Stimulated activated CD4-positive, alpha-beta T cell treated with anti-CD3 and anti-CD28 coated beads, TNF-alpha, amount 100 ng/mL, for 1 hour (primary cell): ENCODE measurements at regions not wholly inside any gene's neighbourhood (a gene's known extent, or its start where the extent isn't known, plus 50 kb on each side); places are given as distances from the start of the nearest gene placed in this dataset.
"Not testable (repeated sequence)": the region's sequence is repeated elsewhere in the genome, so short reads cannot be mapped to it uniquely, and the experiment has no call there.

Experiments
- DNase-seq, 3 donors: peaks; one replicate each; pipeline ENCODE4 v3.0.0-alpha.2; 2020; ENCODE audit warnings: low read depth in 3 of 3, low spot score in 1 of 3

DNA sequence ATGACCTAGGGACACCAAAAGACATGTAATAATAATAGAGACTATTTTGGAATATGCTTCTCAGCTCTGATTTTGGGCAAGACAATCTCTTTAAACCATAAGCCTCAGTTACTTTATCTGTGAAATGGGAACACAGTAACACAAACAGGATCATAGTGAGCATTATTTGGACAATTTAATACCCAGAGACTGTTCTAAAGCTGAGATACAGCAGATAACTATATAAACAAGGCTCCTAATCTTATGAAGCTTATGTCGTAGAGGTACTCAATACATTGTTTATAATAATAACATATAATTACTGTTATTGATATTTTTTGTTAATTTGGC lies 250.8 kb downstream of the SEC61B start:
- no peak for DNase-seq

DNA sequence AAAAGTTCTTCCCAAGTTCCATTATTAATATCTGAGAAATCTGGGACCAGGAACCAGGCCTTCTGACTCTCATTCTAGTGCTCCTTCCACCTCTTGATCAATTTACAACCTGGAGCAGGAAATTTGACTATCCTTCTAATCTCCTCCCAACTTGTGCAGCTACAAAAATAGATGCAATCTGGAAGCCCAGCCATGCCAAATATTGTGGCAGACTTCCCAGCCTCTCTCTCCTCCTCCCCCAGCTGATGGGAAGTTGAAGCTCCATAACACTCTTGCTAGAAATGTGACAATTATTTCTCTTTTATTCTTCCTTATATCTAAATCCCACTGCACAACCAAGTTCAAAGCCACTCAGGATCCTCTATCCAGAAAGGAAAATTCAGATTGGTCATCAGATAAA lies 252.1 kb downstream of the SEC61B start:
- DNase-seq = no peak

DNA sequence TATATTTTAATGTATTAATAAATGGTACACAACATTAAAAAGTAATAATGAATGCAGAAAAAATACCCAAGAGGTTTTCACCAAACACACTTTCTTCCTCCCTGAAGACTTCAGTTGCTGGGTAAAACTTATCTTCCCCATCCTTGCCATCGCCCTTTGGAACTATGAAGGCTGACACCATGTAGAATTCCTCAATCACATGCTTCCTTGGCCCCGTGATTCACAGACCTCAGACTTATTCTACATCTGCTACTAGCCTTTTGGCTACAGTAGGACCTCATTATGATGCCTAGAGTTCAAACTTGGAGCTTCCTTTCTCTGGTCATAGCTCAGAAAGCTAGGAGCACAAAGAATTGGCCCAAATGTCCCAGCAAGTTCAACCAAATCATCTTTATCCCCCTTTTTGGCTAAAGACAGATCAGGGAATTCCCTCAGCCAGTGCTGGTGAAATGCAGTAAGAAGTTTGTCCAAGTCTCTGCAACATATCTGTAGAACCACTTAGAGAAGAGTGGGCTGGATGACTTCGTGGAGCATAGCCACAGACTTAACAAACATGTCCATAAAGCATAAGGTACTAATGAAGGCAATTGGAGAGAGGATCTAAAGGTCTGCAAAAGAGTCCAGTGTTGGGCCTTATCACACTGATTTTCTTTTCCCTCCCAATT lies 253.5 kb downstream of the SEC61B start:
- DNase-seq = no peak

DNA sequence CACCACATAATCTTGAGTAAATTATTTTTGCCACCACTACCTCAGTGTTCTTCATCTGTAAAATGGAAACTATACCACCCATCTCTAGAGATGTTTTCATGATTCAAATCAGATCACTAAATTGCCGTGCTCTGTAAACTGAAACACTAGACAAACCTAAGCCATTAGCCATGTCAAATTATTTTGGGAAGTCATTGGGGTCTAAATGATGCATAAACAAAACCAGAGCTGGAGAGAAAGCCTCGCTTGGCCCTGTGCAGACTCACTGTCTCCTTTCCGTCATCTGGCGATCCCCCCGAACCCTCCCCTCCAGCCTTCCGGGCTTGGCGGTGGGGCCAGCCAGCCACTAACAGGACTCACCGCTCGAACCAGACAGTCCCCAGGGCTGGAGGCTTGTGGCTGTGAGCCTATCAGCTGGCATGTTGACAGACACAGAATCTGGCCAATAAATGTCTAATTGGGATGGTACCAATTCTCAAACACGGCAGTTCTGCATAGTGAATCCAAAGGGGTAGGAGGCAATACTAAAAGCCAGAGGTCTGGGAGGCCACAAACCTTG lies 256.5 kb downstream of the SEC61B start:
- no peak for DNase-seq

DNA sequence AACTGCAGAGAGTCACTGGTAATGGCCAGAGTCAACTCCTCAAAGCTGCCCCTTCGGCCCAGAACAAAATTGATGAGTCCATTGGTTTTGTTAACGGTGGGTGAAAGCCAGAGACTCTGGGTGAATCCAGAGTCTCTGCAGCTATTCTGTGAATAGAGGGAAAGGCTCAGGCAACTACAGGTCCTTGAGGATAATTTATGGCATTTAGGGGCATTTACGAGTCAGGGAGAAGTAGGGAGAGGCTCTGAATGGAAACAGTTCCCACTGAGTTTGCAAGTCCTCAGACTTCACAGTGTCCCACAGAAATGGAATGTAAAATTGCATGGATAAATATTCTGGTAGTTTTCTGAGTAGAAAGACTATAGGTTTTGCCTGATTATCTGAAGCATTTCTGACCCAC lies 257.8 kb downstream of the SEC61B start:
- no peak for DNase-seq

DNA sequence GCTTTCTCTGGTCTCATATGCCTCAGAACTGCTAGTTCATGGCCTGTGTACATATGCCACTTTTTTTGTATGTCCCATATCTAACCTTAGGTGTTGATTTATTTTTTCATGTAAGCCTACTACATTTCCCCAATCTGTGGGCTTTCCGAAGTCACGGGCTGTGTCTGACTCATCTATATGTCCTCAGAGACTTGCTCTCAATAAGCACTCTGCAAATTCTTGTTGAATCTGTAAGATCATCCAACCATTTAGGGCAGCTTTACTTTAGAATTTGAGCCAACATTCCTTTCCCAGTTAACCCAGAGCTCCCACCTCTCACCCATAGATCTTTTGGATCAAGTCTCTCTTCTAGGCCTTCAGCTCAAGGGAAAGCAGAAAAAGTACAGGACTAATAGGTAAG lies 263.4 kb downstream of the SEC61B start:
- DNase-seq = no peak

DNA sequence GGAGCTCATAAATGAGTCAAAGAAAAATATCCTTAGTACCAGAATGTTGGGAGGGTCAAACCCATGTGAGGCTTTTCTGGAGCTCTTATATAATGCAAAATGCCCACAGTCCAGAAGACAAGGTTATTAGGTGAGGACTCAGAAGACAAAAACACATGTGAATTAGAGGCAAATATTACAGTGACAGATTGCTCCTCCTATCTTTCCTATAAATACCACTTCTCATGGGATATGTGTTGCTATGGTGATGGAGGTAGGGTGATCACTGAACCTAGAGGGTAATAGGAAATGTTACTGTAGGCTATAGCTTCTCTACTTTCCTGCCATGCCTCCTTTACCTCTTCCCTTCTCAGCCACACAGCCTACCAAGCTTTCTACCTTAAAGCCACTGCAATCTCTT lies 264.6 kb downstream of the SEC61B start:
- no peak for DNase-seq

DNA sequence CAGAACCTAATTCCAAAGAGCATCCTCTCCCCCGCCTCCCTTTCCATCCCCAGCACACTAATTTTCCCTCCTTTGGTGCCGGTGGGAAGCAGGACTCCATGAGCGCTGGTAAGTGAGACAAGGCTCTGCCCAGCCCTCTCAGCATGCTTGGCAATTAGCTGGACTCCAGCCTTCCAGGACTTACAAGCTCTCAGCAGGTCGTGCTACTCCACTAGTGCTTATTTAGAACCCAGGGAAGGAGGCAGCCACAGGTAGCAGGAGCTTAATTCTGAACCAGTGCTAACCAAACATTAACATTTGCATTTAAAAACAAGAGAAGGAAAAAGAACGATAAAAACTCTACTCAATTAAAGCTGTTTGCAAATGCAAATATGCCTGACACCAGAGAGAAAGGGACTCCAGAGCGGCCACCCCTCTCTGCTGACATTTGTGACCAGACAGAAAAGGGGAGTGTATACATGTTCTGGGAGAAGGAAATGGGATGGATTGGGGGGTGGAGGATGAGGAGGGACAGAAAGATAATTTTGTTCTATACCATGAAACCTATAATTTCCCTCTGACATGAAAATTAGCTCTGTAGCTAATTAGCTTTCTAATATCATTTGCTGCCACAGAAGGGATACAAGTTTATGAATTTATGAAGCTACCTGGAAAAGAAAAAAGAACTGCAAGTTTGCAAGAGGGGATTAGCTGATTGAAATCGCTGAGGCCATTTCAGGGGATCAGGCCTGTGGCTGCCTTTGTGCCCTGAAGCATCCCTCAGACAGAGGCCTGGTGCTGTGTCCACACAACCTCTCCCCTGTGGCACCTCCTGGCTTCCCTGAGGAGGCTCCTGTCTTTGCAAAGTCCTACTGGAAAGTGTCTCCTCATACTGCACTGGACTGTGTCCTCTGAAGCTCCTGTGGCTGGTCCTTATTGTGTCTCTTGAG lies 266.3 kb downstream of the SEC61B start:
- no peak for DNase-seq

DNA sequence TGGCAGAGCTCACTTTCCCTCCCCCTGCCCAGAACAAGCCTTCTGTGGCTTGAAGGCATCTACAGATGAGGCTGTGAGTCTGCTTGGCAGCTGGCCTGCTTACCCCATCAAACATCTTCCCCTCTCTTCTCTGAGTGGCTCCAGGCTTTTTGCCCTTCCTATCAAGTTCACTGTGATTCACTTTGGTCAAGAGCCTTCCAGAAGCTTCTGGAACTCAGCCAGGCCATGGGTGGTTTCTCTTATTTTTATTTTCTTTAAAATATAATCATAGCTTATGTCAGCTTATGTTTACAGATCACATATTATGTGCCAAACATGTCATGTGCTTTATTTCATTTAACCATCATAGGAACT lies 267.0 kb downstream of the SEC61B start:
- DNase-seq = no peak

DNA sequence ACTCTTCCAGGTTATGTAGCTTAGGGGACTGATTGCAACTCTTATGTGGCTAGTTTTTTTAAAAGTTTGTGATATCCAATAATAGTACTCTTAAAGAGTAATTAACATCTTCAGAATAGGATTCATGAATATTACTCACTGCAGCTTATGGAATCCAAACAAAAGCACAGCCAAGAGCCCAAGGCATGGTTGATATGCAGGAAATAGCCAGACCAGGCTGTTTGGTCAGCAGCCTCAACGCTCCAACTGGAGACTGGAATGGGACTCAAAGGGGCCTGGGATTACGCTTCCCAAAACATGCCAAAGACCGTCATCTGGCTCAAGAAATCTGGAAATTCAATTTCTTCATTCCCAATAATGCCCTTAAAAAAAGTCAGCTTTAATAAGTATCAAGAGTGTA lies 268.6 kb downstream of the SEC61B start:
- no peak for DNase-seq

DNA sequence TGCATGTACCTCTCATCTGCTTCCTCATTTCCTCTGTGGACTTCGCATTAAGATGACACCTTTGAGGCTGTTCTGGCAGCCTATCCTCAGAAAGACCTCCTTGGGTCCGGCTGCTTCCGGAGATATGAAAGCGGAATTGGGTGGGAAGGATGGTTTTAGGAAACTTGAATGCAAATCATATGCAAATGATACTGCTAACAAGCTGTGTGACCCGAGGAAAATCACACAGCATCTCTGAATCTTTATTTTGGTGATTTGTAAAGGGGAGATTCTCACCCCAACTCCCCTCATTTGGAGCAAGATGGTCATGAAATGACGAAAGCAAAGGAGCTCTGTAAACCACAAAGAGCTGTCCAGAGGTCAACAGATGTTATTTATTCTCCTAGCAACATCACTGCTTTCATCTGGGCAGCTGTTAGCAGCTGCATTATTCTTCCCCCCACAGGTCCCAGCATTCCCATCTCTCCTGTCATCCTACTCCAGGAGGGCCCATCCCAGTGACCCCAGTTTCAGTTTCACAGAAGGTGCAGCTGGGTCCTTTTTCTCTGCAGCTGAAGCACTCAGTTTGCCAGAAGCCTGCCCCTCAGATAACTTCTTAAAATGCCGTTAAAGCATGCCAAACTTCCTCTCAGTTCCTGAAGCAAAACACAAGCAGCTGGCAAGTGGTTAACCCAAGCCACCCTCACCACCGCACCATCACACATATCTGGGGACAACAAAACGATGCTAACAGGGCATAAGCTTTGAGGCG lies 269.5 kb downstream of the SEC61B start:
- DNase-seq = no peak

DNA sequence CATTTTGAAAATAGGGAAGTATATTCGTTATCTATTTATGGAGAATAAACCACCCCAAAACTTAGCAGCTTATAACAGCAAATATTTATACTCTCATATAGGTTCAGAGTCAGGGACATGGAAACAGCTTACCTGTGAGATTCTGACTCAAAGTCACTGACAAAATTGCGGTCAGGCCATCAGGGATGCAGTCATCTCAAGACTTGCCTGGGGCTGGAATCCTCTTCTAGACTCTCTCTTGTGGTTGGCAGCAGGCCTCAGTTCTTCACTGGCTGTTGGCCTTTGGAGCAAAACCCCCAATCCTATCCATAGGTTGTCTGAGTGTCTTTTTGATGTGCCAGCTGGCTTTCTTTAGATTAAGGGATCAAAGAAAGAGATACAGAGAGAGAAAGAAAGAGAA lies 275.6 kb downstream of the SEC61B start:
- DNase-seq = no peak

DNA sequence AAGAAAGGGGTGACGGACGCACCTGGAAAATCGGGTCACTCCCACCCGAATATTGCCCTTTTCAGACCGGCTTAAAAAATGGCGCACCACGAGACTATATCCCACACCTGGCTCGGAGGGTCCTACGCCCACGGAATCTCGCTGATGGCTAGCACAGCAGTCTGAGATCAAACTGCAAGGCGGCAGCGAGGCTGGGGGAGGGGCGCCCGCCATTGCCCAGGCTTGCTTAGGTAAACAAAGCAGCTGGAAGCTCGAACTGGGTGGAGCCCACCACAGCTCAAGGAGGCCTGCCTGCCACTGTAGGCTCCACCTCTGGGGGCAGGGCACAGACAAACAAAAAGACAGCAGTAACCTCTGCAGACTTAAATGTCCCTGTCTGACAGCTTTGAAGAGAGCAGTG lies 276.9 kb downstream of the SEC61B start:
- DNase-seq = not testable (repeated sequence)

DNA sequence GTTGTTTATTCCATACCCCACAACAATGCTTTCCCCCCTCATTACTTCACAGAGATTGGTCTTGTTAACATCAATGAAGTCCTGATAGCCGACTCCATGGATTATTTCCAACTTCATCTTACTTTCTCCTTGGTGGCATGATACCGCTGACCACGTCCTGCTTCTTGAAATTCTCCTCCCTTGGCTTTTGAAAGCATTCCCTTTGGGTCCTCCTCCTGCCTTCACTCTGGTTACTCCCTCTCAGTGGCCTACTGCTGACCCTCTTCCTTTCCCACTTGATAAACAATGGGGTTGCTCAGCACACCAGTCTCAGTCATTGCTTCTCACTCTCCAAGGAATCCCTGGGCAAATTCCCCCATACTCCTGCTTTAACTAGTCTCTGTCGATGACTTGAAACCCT lies 283.9 kb downstream of the SEC61B start:
- DNase-seq = no peak

DNA sequence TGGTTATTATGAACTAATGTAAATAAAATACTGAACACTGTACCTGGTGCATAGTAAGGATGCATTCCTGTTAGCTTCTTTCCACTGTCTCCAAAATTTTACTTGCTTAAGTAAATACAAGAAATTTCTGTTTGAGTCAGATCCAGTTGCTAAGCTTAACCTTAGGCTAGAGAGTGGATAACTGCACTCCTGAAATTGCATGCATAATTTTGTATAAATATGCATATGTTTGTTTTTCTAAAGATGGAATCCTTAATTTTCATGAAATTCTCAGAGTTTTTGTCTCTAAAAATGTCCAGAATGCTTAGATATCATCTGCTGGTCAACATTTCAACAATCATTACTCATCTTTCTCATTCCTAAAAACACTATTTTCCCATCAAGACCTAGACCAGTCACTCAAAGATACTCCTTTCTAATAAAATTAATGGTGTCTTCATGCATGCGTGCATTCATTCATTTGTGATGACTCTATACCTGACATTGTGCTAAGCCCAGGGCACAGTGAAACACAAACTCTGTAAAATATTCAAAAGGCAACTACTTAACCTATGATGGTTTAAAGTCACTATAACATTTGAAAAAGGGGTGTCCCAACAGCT lies 284.8 kb downstream of the SEC61B start:
- no peak for DNase-seq

DNA sequence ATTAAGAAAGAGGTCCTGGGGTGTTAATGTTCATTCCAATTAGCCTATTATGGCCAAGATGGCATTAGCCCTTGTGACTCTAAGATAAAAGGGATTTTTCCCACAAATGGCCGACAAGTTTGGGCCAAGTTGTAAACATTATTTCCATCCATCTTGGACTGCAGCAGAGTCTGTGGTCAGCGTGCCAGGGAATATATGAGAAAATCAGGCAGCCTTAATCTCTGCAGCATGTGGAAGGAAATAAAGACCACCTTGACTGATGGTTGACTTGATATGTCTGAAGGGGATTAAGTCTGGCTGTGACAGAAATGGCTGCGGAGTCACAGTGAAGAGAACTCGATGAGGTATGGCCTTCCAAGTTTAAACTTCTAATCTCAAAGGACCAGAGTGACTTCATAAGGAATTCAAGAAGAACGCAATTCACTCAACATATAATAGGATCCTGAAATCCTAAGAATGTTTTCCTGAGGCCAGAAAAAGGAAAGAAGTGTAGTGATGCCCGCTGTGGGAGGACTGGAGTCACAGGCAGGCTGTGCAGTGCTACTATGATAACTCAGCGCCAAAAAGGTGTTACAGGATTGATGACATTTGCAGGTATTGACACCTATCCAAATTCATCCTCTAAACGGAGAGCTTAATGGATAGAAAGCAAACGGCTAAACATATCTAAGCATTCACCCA lies 287.1 kb downstream of the SEC61B start:
- DNase-seq = no peak

DNA sequence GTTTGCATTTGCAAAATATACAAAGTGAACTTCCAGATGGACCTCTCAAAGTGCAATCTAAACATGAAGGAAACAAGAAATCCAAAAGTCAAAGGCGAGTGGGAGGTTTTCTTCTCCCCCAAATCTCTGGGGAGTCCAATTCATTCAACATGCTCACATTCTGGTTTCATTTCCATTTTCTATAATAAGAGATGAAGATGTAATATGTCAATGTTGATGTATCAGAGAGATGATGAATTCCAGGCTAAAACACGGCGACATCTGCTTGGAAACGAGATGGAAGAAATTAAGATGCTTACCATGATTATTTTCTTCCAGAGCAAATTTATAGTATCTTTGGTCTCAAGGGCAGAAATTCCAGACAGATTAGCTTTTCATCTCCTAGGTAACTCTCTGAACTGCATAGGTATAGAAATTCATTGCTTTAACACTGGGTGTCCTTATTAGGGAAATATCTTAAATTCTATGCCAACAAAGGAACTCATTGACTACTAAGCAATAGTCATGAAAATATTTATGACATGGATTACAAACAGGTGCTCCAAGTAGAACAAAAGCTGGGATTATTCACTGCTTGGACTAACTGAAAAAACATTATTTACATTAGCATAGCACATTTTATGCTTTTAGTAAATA lies 287.9 kb downstream of the SEC61B start:
- no peak for DNase-seq

DNA sequence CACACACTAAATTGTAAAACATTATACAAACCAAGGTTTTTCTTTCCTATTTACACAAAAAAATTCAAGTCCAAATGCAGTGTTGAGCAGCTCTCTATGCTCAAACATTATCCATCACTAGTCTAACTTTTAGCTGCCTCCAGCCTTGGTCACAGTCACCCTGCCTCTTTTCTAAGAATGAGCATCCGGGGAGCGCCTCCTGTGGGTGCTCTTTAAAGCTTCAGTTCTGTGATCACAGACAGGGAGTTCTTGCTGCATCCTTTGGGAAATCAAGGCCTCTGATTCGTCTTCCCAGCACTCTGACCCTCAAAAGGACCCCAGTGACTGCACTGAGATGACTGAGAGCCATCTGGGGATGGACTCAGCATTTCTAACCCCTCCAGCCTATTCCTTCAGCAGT lies 289.6 kb downstream of the SEC61B start:
- DNase-seq = no peak

DNA sequence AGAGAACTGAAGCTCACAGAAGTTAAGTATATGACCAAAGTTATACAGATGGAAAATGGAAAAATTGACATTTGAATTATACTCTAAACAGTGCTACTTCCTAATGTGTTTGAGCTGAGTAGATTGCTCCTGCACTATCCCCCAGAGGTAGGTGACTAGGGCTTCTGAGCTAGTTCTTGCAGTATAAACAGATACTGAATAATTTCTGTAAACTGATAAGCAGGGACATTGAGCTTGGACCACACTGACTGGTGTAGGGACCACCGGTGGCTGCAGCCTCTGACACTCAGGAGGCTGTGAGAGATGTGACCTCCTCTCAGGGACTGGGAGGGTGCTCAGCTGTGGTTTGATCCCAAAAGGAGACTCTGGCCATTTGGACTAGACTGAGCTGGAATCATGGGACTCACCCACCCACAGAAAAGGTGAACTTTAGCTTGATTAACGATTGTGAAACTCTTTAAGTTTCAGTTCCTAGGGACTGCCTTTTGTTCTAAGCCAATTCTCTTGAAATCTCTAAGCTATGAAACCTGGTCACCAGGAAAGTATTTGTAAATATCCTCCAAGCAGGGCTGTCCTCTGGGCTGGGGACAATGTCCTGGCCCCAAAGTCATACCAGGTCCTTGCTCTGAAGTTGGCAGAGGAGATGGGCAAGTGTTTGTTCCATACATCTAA lies 291.5 kb downstream of the SEC61B start:
- DNase-seq = no peak

DNA sequence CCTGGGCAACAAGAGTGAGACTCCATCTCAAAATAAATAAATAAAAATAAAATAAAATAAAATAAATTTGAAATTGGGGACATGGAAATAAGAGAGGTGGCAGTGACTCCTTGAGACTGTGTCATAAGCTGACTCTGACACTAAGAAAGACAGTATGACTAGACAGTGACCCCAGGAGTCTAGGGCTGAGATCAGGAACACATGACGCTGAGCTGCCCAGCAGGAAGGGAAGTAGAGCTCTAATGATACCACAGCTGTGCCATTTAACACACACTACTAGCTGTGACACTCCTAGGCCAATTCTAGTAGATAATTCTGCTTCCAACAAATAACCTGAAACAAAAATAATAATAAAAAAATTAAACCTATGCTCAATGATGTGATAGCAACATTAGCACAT lies 293.0 kb downstream of the SEC61B start:
- DNase-seq = no peak
